Stomach (tissue), 8 donors: ENCODE measurements at regions not wholly inside any gene's neighbourhood (a gene's known extent, or its start where the extent isn't known, plus 50 kb on each side); places are given as distances from the start of the nearest gene placed in this dataset.

Source experiments
- DNase-seq, 2 donors: peaks; one replicate each; pipeline versions ENCODE4 v3.0.0 to v3.0.0-alpha.2; 2013 to 2019
- H3K27ac ChIP-seq, 5 donors: fragments of 200-600 bp in 4 of 5; sonication (generic) in 4 of 5; one replicate each; pipeline ENCODE4 v1.5.1; 2013 to 2019; ENCODE audit warnings: mild to moderate bottlenecking in 1 of 5, moderate library complexity in 1 of 5
- H3K27me3 ChIP-seq, 3 donors: fragments of 200-600 bp; sonication (generic); one replicate each; pipeline ENCODE4 v1.5.1; 2017 to 2019; ENCODE audit warnings: mixed run types in 1 of 3
- H3K36me3 ChIP-seq, 4 donors: fragments of 200-600 bp; sonication (generic); 1 replicate in 3 of 4; 2 replicates in 1 of 4; pipeline ENCODE4 v1.5.1; 2016 to 2019
- H3K4me1 ChIP-seq, 4 donors: fragments of 200-600 bp; sonication (generic); one replicate each; pipeline ENCODE4 v1.5.1; 2016 to 2019
- H3K4me3 ChIP-seq, 4 donors: fragments of 200-600 bp; sonication (generic) in 3 of 4; one replicate each; pipeline ENCODE4 v1.5.1; 2016 to 2019; ENCODE audit warnings: mild to moderate bottlenecking in 1 of 4
- H3K9me3 ChIP-seq, 4 donors: fragments of 200-600 bp; sonication (generic); one replicate each; pipeline ENCODE4 v1.5.1; 2016 to 2019
- CTCF ChIP-seq, 7 experiments: fragments of 450-650 bp in 4 of 7; fragments of 200-600 bp in 3 of 7; sonication (generic) in 3 of 7; IDR thresholded peaks; one replicate each; pipeline ENCODE4 v1.5.1; 2016 to 2019; ENCODE audit warnings: antibody characterized with exemption in 7 of 7, control low read depth in 2 of 7, mild to moderate bottlenecking in 1 of 7
- EP300 ChIP-seq: sonication (generic); formaldehyde crosslinking; IDR thresholded peaks from one replicate; pipeline ENCODE4 v1.6.1; 2017; ENCODE audit warnings: antibody characterized with exemption
- POLR2A ChIP-seq, 4 donors: fragments of 450-650 bp; IDR thresholded peaks; one replicate each; pipeline ENCODE4 v1.6.1; 2016; ENCODE audit warnings: antibody characterized with exemption in 4 of 4, control low read depth in 2 of 4, mild to moderate bottlenecking in 1 of 4, moderate library complexity in 1 of 4
- POLR2AphosphoS5 ChIP-seq, 3 donors: sonication (generic); formaldehyde crosslinking; IDR thresholded peaks; one replicate each; pipeline ENCODE4 v1.6.1; 2016; ENCODE audit warnings: antibody characterized with exemption in 3 of 3
- WGBS, 5 donors: extraction: QIAGEN DNeasy Blood & Tissue Kit in 3 of 5; methylation state at CpG; one replicate each; pipeline versions ENCODE4 v1.1.5 to v1.1.7; 2013 to 2018; 5-methylcytosine and 5-hydroxymethylcytosine counted together
- intact Hi-C: fragments of 100-400 bp; cut with DNase I; formaldehyde crosslinking; loops from one replicate; pipeline ENCODE4 v1.15.1; 2023; ENCODE audit warnings: low total_unique reads
- donor health status: healthy with polysubstance abuse.
- donor health status: Bipolar disorder and iron deficiency.
- donor health status: healthy.

- intact Hi-C loops, result no loop called here
- peaks cover 0 to 23% (median 6%) of the 10 kb centered on the region in 4 donors for H3K4me1 ChIP-seq
- peak in 1 of 2 donors; percentile 15 for DNase-seq
Observed at GRCh38 chr7:42621543-42622219, 290.2 kb downstream of the C7orf25 start.

GRCh38 chr7:42618651-42619360 lies 293.1 kb downstream of the C7orf25 start:
- 85 to 94% (median 89%) methylated on average over 7 of the region's 7 CpGs for WGBS, 5 donors
- H3K27me3 ChIP-seq, result no peaks in the 10 kb centered on the region
- H3K36me3 ChIP-seq, result no peaks in the 10 kb centered on the region
- intact Hi-C loops, result no loop called here
- no peak overlapping the region for H3K27ac ChIP-seq
- no peaks in the 10 kb centered on the region for H3K9me3 ChIP-seq
- no peak overlapping the region for H3K4me3 ChIP-seq
- H3K4me1 ChIP-seq, result peaks cover 0 to 23% (median 6%) of the 10 kb centered on the region in 4 donors
- TF ChIP-seq POLR2AphosphoS5 (IDR thresholded peaks at IDR 0.05) (no peak), POLR2A (IDR thresholded peaks at IDR 0.05) (no peak)
- DNase-seq, result no peak

More at GRCh38 chr7:42621543-42622219, 290.2 kb downstream of the C7orf25 start:
- 51 to 67% (median 62%) methylated on average over 3 of the region's 3 CpGs for WGBS, 5 donors
- Histone ChIP-seq H3K4me3 (no peak overlapping the region), H3K9me3 (no peaks in the 10 kb centered on the region), H3K27me3 (no peaks in the 10 kb centered on the region), H3K27ac (no peak overlapping the region), H3K36me3 (no peaks in the 10 kb centered on the region)
- TF ChIP-seq CTCF (IDR thresholded peaks at IDR 0.05) (no peak), EP300 (no peak), POLR2AphosphoS5 (IDR thresholded peaks at IDR 0.05) (no peak), POLR2A (IDR thresholded peaks at IDR 0.05) (no peak)

- intact Hi-C loops, result no loop called here
- peak in 1 of 2 donors; percentile 51 for DNase-seq
- WGBS, 5 donors, result 26 to 40% (median 37%) methylated on average over 8 of the region's 8 CpGs
Observed at GRCh38 chr7:42617806-42618457, 293.9 kb downstream of the C7orf25 start.

GRCh38 chr7:42617071-42617765 lies 294.7 kb downstream of the C7orf25 start:
- intact Hi-C loops, result no loop called here
- H3K36me3 ChIP-seq, result no peaks in the 10 kb centered on the region
- no peak overlapping the region for H3K27ac ChIP-seq
- H3K4me3 ChIP-seq, result no peak overlapping the region
- H3K27me3 ChIP-seq, result no peaks in the 10 kb centered on the region
- peak in 1 of 2 donors; percentile 41 for DNase-seq
- 73 to 81% (median 77%) methylated on average over 6 of the region's 6 CpGs for WGBS, 5 donors
- no peak for TF ChIP-seq POLR2AphosphoS5 (IDR thresholded peaks at IDR 0.05)
- no peak for TF ChIP-seq EP300
- no peak for TF ChIP-seq POLR2A (IDR thresholded peaks at IDR 0.05)
- TF ChIP-seq CTCF (IDR thresholded peaks at IDR 0.05), result no peak
- no peaks in the 10 kb centered on the region for H3K9me3 ChIP-seq
- H3K4me1 ChIP-seq, result peaks cover 0 to 23% (median 7%) of the 10 kb centered on the region in 4 donors

More at GRCh38 chr7:42617806-42618457, 293.9 kb downstream of the C7orf25 start:
- H3K4me3 ChIP-seq, result no peak overlapping the region
- peaks cover 0 to 23% (median 6%) of the 10 kb centered on the region in 4 donors for H3K4me1 ChIP-seq
- H3K27me3 ChIP-seq, result no peaks in the 10 kb centered on the region
- H3K9me3 ChIP-seq, result no peaks in the 10 kb centered on the region
- no peak overlapping the region for H3K27ac ChIP-seq
- TF ChIP-seq CTCF (IDR thresholded peaks at IDR 0.05) (no peak), POLR2A (IDR thresholded peaks at IDR 0.05) (no peak), POLR2AphosphoS5 (IDR thresholded peaks at IDR 0.05) (no peak), EP300 (no peak)
- no peaks in the 10 kb centered on the region for H3K36me3 ChIP-seq
